Effector memory CD4-positive, alpha-beta T cell (primary cell): ENCODE measurements at regions not wholly inside any gene's neighbourhood (a gene's known extent, or its start where the extent isn't known, plus 50 kb on each side); places are given as distances from the start of the nearest gene placed in this dataset.
"Not testable (repeated sequence)": the region's sequence is repeated elsewhere in the genome, so short reads cannot be mapped to it uniquely, and the experiment has no call there.

Source experiments
- DNase-seq, 3 donors: peaks; one replicate each; pipeline ENCODE4 v3.0.0-alpha.2; 2020
- H3K27ac ChIP-seq: 2 replicates; pipeline ENCODE4 v1.7.0; 2013; ENCODE audit warnings: mild to moderate bottlenecking, low read length, moderate library complexity; ENCODE audit not compliant: insufficient read depth, poor library complexity, severe bottlenecking
- H3K27me3 ChIP-seq: replicated peaks from 2 replicates; pipeline ENCODE4 v1.7.0; 2013; ENCODE audit warnings: mild to moderate bottlenecking, low read length; ENCODE audit not compliant: insufficient read depth, control insufficient read depth, poor library complexity, severe bottlenecking
- H3K36me3 ChIP-seq: 2 replicates; pipeline ENCODE4 v1.7.0; 2013; ENCODE audit warnings: mild to moderate bottlenecking, low read length, moderate library complexity; ENCODE audit not compliant: control insufficient read depth, insufficient read depth
- H3K4me1 ChIP-seq: 2 replicates; pipeline ENCODE4 v1.7.0; 2013; ENCODE audit warnings: low read length, mild to moderate bottlenecking; ENCODE audit not compliant: control insufficient read depth, insufficient read depth, poor library complexity, severe bottlenecking
- H3K4me3 ChIP-seq: 2 replicates; pipeline ENCODE4 v1.7.0; 2013; ENCODE audit warnings: low read length, low read depth, mild to moderate bottlenecking; ENCODE audit not compliant: insufficient read depth, poor library complexity, severe bottlenecking
- H3K9me3 ChIP-seq: 2 replicates; pipeline ENCODE4 v1.7.0; 2013; ENCODE audit warnings: mild to moderate bottlenecking, low read length, moderate library complexity; ENCODE audit not compliant: control insufficient read depth

GRCh38 chr17:45666046-45666600 lies 118.0 kb upstream of the CRHR1 start:
- Histone ChIP-seq H3K4me1 (no peaks in the 10 kb centered on the region), H3K27ac (no peak overlapping the region), H3K9me3 (no peaks in the 10 kb centered on the region), H3K4me3 (no peak overlapping the region), H3K27me3 (no peaks in the 10 kb centered on the region), H3K36me3 (no peaks in the 10 kb centered on the region)
- no peak for DNase-seq

GRCh38 chr17:45666641-45667040 lies 117.5 kb upstream of the CRHR1 start:
- DNase-seq, result no peak
- Histone ChIP-seq H3K4me3 (no peak overlapping the region), H3K27ac (no peak overlapping the region), H3K27me3 (no peaks in the 10 kb centered on the region), H3K36me3 (no peaks in the 10 kb centered on the region), H3K4me1 (no peaks in the 10 kb centered on the region), H3K9me3 (no peaks in the 10 kb centered on the region)

GRCh38 chr17:45667591-45668171 lies 116.4 kb upstream of the CRHR1 start:
- Histone ChIP-seq H3K4me3 (no peak overlapping the region), H3K27me3 (no peaks in the 10 kb centered on the region), H3K36me3 (no peaks in the 10 kb centered on the region), H3K9me3 (no peaks in the 10 kb centered on the region), H3K4me1 (no peaks in the 10 kb centered on the region), H3K27ac (no peak overlapping the region)
- DNase-seq, result no peak

- H3K36me3 ChIP-seq, result no peaks in the 10 kb centered on the region
- no peaks in the 10 kb centered on the region for H3K27me3 ChIP-seq
- no peak overlapping the region for H3K27ac ChIP-seq
These were observed 115.8 kb upstream of the CRHR1 start for GRCh38 chr17:45668316-45668715.

GRCh38 chr17:45672301-45672700 lies 111.8 kb upstream of the CRHR1 start:
- H3K27ac ChIP-seq, result no peak overlapping the region
- DNase-seq, result no peak
- no peak overlapping the region for H3K4me3 ChIP-seq
- H3K27me3 ChIP-seq, result no peaks in the 10 kb centered on the region
- no peaks in the 10 kb centered on the region for H3K36me3 ChIP-seq
- H3K9me3 ChIP-seq, result no peaks in the 10 kb centered on the region
- no peaks in the 10 kb centered on the region for H3K4me1 ChIP-seq

More at GRCh38 chr17:45668316-45668715, 115.8 kb upstream of the CRHR1 start:
- no peak overlapping the region for H3K4me3 ChIP-seq
- H3K9me3 ChIP-seq, result no peaks in the 10 kb centered on the region
- DNase-seq, result no peak
- H3K4me1 ChIP-seq, result no peaks in the 10 kb centered on the region

- Histone ChIP-seq H3K27ac (no peak overlapping the region), H3K4me1 (no peaks in the 10 kb centered on the region), H3K36me3 (no peaks in the 10 kb centered on the region), H3K27me3 (no peaks in the 10 kb centered on the region), H3K9me3 (no peaks in the 10 kb centered on the region), H3K4me3 (no peak overlapping the region)
- no peak for DNase-seq
These were observed 111.3 kb upstream of the CRHR1 start for GRCh38 chr17:45672792-45673191.

- DNase-seq, H3K9me3 ChIP-seq, H3K4me3 ChIP-seq, H3K27me3 ChIP-seq, H3K4me1 ChIP-seq, H3K36me3 ChIP-seq, H3K27ac ChIP-seq: not testable (repeated sequence)
These were observed 110.4 kb upstream of the CRHR1 start for GRCh38 chr17:45673759-45674158.

GRCh38 chr17:45675012-45675411 lies 109.1 kb upstream of the CRHR1 start:
- no peak for DNase-seq

GRCh38 chr17:45675892-45676291 lies 108.2 kb upstream of the CRHR1 start:
- Histone ChIP-seq H3K4me3 (no peak overlapping the region), H3K36me3 (no peaks in the 10 kb centered on the region), H3K9me3 (no peaks in the 10 kb centered on the region), H3K27me3 (no peaks in the 10 kb centered on the region), H3K4me1 (no peaks in the 10 kb centered on the region), H3K27ac (no peak overlapping the region)
- no peak for DNase-seq

More at GRCh38 chr17:45675012-45675411, 109.1 kb upstream of the CRHR1 start:
- Histone ChIP-seq H3K27me3 (no peaks in the 10 kb centered on the region), H3K9me3 (no peaks in the 10 kb centered on the region), H3K36me3 (no peaks in the 10 kb centered on the region), H3K4me1 (no peaks in the 10 kb centered on the region), H3K27ac (no peak overlapping the region), H3K4me3 (no peak overlapping the region)

GRCh38 chr17:45676695-45677094 lies 107.4 kb upstream of the CRHR1 start:
- Histone ChIP-seq H3K4me1 (no peaks in the 10 kb centered on the region), H3K36me3 (no peaks in the 10 kb centered on the region), H3K9me3 (no peaks in the 10 kb centered on the region), H3K27me3 (no peaks in the 10 kb centered on the region), H3K27ac (no peak overlapping the region), H3K4me3 (no peak overlapping the region)
- no peak for DNase-seq
